GM23338 (cell line): ENCODE measurements at regions not wholly inside any gene's neighbourhood (a gene's known extent, or its start where the extent isn't known, plus 50 kb on each side); places are given as distances from the start of the nearest gene placed in this dataset.

Experiments
- ATAC-seq: fragments of 200-7000 bp; cut with Tn5 transposase; 3 replicates; pipeline ENCODE4 v1.9.1; 2020
- DNase-seq: peaks from one replicate; pipeline ENCODE4 v3.0.0-alpha.2; 2015; ENCODE audit warnings: low spot score
- H2AFZ ChIP-seq: fragments of 200-600 bp; sonication (generic); 2 replicates; pipeline ENCODE4 v1.8.0; 2016; ENCODE audit warnings: antibody characterized with exemption, mild to moderate bottlenecking, moderate library complexity
- H3F3A ChIP-seq: fragments of 200-600 bp; sonication (generic); replicated peaks from 2 replicates; pipeline ENCODE4 v1.8.0; 2017; ENCODE audit warnings: antibody characterized with exemption, mixed run types, low read depth
- H3K27ac ChIP-seq: fragments of 200-600 bp; sonication (generic); 2 replicates; pipeline ENCODE4 v1.6.1; 2016; ENCODE audit warnings: low read depth
- H3K27me3 ChIP-seq: fragments of 200-600 bp; sonication (generic); 2 replicates; pipeline ENCODE4 v1.8.0; 2016; ENCODE audit warnings: mild to moderate bottlenecking, mixed run types, moderate library complexity; ENCODE audit not compliant: insufficient read depth
- H3K36me3 ChIP-seq: fragments of 200-600 bp; sonication (generic); 2 replicates; pipeline ENCODE4 v1.8.0; 2016; ENCODE audit warnings: mild to moderate bottlenecking; ENCODE audit not compliant: insufficient read depth
- H3K4me1 ChIP-seq: fragments of 200-600 bp; sonication (generic); 2 replicates; pipeline ENCODE4 v1.8.0; 2016; ENCODE audit warnings: mild to moderate bottlenecking, moderate library complexity; ENCODE audit not compliant: insufficient read depth
- H3K4me2 ChIP-seq: fragments of 200-600 bp; sonication (generic); 2 replicates; pipeline ENCODE4 v1.7.1; 2017; ENCODE audit warnings: mixed run types
- H3K4me3 ChIP-seq: fragments of 200-600 bp; sonication (generic); 2 replicates; pipeline ENCODE4 v1.6.1; 2016; ENCODE audit warnings: mixed run types
- H3K79me2 ChIP-seq: fragments of 200-600 bp; sonication (generic); replicated peaks from 2 replicates; pipeline ENCODE4 v1.8.0; 2017; ENCODE audit warnings: mild to moderate bottlenecking; ENCODE audit not compliant: insufficient read depth
- H3K9me2 ChIP-seq: fragments of 200-600 bp; sonication (generic); 2 replicates; pipeline ENCODE4 v1.8.0; 2017; ENCODE audit not compliant: insufficient read depth
- H4K20me1 ChIP-seq: fragments of 200-600 bp; sonication (generic); replicated peaks from 2 replicates; pipeline ENCODE4 v1.8.0; 2017; ENCODE audit warnings: mild to moderate bottlenecking; ENCODE audit not compliant: insufficient read depth
- H3K27ac Mint-ChIP-seq: 2 replicates; pipeline ENCODE4 v1.8.0; 2020; ENCODE audit warnings: inconsistent platforms, mild to moderate bottlenecking, moderate library complexity, mixed read lengths
- H3K27me3 Mint-ChIP-seq: 3 replicates; pipeline ENCODE4 v1.8.0; 2022; ENCODE audit warnings: low read depth, mild to moderate bottlenecking, moderate library complexity, mixed read lengths, inconsistent platforms; ENCODE audit not compliant: insufficient read depth, poor library complexity
- H3K36me3 Mint-ChIP-seq: 3 replicates; pipeline ENCODE4 v1.8.0; 2021; ENCODE audit warnings: low read depth, mild to moderate bottlenecking, inconsistent platforms, moderate library complexity, mixed read lengths
- H3K4me1 Mint-ChIP-seq: 3 replicates; pipeline ENCODE4 v1.8.0; 2020; ENCODE audit warnings: mild to moderate bottlenecking, inconsistent platforms, mixed read lengths
- H3K4me3 Mint-ChIP-seq: 3 replicates; pipeline ENCODE4 v1.8.0; 2021; ENCODE audit warnings: moderate library complexity, mild to moderate bottlenecking, inconsistent platforms, mixed read lengths
- H3K9me3 Mint-ChIP-seq: 3 replicates; pipeline ENCODE4 v1.8.0; 2020; ENCODE audit warnings: moderate library complexity, mild to moderate bottlenecking, inconsistent platforms, mixed read lengths
- EZH2 ChIP-seq: fragments of 200-600 bp; sonication (generic); IDR thresholded peaks from one replicate; pipeline ENCODE4 v1.8.0; 2017; ENCODE audit warnings: antibody characterized with exemption, mild to moderate bottlenecking, low read depth; ENCODE audit not compliant: unreplicated experiment
- EZH2phosphoT487 ChIP-seq: fragments of 200-600 bp; sonication (generic); IDR thresholded peaks from one replicate; pipeline ENCODE4 v1.8.1; 2018; ENCODE audit warnings: antibody characterized with exemption; ENCODE audit not compliant: unreplicated experiment
- JUNB ChIP-seq: IDR thresholded peaks from one replicate; pipeline ENCODE4 v1.6.1; 2016; ENCODE audit warnings: antibody characterized with exemption; ENCODE audit not compliant: unreplicated experiment
- NANOG ChIP-seq: IDR thresholded peaks from 2 replicates; pipeline ENCODE4 v1.6.1; 2016; ENCODE audit warnings: antibody characterized with exemption, borderline replicate concordance
- POLR2AphosphoS5 ChIP-seq: IDR thresholded peaks from 2 replicates; pipeline ENCODE4 v1.6.1; 2016; ENCODE audit warnings: antibody characterized with exemption, low read depth
- STAT1 ChIP-seq: IDR thresholded peaks from one replicate; pipeline ENCODE4 v1.6.1; 2016; ENCODE audit warnings: antibody characterized with exemption; ENCODE audit not compliant: unreplicated experiment
- ZNF114 ChIP-seq: fragments of 250-450 bp; sonication (Bioruptor Pico); IDR thresholded peaks from 2 replicates; pipeline ENCODE4 v1.5.0; 2020; ENCODE audit warnings: mild to moderate bottlenecking, moderate library complexity
- ZNF331 ChIP-seq: fragments of 250-450 bp; sonication (Bioruptor Pico); IDR thresholded peaks from 2 replicates; pipeline ENCODE4 v1.5.0; 2020; ENCODE audit warnings: low read depth, mild to moderate bottlenecking, moderate library complexity
- TF ChIP-seq, protein P1 (sequence below): IDR thresholded peaks from one replicate; pipeline ENCODE4 v1.6.1; 2018; ENCODE audit warnings: antibody characterized with exemption; ENCODE audit not compliant: unreplicated experiment
- TF ChIP-seq, protein P2 (sequence below): fragments of 250-450 bp; sonication (Bioruptor Pico); IDR thresholded peaks from 2 replicates; pipeline ENCODE4 v1.5.0; 2020; ENCODE audit warnings: mild to moderate bottlenecking, moderate library complexity
- TF ChIP-seq, protein P3 (sequence below): IDR thresholded peaks from 2 replicates; pipeline ENCODE4 v1.6.1; 2016; ENCODE audit warnings: antibody characterized with exemption
- TF ChIP-seq, protein P4 (sequence below), 2 experiments: fragments of 200-600 bp in 1 of 2; sonication (generic) in 1 of 2; conservative IDR thresholded peaks; 2 replicates each; pipeline versions ENCODE4 v1.5.1 to v1.6.1; 2016 to 2017; ENCODE audit warnings: antibody characterized with exemption in 2 of 2, low read depth in 2 of 2, mild to moderate bottlenecking in 2 of 2, moderate library complexity in 1 of 2

DNA sequence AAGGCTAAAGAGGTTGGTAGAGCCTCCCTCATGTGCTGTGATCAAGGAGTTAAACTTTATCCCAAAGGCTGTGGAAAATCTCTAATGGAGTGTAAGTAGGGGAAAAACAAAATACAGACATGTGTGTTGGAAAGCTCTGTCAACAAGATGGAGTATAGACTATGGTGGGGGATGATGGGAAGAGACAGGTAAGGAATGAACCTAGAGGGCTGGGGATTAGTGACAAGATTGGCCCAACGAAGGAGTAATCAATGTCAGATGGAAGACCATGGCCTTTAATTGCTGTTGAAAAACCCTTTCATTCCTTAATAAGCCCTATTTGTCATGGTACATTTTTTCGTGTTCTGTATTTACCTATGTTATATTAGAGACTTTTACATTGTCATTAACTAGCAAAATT lies 278.6 kb downstream of the SQOR start (continued):
- TF ChIP-seq, protein P1, sequence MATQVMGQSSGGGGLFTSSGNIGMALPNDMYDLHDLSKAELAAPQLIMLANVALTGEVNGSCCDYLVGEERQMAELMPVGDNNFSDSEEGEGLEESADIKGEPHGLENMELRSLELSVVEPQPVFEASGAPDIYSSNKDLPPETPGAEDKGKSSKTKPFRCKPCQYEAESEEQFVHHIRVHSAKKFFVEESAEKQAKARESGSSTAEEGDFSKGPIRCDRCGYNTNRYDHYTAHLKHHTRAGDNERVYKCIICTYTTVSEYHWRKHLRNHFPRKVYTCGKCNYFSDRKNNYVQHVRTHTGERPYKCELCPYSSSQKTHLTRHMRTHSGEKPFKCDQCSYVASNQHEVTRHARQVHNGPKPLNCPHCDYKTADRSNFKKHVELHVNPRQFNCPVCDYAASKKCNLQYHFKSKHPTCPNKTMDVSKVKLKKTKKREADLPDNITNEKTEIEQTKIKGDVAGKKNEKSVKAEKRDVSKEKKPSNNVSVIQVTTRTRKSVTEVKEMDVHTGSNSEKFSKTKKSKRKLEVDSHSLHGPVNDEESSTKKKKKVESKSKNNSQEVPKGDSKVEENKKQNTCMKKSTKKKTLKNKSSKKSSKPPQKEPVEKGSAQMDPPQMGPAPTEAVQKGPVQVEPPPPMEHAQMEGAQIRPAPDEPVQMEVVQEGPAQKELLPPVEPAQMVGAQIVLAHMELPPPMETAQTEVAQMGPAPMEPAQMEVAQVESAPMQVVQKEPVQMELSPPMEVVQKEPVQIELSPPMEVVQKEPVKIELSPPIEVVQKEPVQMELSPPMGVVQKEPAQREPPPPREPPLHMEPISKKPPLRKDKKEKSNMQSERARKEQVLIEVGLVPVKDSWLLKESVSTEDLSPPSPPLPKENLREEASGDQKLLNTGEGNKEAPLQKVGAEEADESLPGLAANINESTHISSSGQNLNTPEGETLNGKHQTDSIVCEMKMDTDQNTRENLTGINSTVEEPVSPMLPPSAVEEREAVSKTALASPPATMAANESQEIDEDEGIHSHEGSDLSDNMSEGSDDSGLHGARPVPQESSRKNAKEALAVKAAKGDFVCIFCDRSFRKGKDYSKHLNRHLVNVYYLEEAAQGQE, result no peak
- TF ChIP-seq, protein P2, sequence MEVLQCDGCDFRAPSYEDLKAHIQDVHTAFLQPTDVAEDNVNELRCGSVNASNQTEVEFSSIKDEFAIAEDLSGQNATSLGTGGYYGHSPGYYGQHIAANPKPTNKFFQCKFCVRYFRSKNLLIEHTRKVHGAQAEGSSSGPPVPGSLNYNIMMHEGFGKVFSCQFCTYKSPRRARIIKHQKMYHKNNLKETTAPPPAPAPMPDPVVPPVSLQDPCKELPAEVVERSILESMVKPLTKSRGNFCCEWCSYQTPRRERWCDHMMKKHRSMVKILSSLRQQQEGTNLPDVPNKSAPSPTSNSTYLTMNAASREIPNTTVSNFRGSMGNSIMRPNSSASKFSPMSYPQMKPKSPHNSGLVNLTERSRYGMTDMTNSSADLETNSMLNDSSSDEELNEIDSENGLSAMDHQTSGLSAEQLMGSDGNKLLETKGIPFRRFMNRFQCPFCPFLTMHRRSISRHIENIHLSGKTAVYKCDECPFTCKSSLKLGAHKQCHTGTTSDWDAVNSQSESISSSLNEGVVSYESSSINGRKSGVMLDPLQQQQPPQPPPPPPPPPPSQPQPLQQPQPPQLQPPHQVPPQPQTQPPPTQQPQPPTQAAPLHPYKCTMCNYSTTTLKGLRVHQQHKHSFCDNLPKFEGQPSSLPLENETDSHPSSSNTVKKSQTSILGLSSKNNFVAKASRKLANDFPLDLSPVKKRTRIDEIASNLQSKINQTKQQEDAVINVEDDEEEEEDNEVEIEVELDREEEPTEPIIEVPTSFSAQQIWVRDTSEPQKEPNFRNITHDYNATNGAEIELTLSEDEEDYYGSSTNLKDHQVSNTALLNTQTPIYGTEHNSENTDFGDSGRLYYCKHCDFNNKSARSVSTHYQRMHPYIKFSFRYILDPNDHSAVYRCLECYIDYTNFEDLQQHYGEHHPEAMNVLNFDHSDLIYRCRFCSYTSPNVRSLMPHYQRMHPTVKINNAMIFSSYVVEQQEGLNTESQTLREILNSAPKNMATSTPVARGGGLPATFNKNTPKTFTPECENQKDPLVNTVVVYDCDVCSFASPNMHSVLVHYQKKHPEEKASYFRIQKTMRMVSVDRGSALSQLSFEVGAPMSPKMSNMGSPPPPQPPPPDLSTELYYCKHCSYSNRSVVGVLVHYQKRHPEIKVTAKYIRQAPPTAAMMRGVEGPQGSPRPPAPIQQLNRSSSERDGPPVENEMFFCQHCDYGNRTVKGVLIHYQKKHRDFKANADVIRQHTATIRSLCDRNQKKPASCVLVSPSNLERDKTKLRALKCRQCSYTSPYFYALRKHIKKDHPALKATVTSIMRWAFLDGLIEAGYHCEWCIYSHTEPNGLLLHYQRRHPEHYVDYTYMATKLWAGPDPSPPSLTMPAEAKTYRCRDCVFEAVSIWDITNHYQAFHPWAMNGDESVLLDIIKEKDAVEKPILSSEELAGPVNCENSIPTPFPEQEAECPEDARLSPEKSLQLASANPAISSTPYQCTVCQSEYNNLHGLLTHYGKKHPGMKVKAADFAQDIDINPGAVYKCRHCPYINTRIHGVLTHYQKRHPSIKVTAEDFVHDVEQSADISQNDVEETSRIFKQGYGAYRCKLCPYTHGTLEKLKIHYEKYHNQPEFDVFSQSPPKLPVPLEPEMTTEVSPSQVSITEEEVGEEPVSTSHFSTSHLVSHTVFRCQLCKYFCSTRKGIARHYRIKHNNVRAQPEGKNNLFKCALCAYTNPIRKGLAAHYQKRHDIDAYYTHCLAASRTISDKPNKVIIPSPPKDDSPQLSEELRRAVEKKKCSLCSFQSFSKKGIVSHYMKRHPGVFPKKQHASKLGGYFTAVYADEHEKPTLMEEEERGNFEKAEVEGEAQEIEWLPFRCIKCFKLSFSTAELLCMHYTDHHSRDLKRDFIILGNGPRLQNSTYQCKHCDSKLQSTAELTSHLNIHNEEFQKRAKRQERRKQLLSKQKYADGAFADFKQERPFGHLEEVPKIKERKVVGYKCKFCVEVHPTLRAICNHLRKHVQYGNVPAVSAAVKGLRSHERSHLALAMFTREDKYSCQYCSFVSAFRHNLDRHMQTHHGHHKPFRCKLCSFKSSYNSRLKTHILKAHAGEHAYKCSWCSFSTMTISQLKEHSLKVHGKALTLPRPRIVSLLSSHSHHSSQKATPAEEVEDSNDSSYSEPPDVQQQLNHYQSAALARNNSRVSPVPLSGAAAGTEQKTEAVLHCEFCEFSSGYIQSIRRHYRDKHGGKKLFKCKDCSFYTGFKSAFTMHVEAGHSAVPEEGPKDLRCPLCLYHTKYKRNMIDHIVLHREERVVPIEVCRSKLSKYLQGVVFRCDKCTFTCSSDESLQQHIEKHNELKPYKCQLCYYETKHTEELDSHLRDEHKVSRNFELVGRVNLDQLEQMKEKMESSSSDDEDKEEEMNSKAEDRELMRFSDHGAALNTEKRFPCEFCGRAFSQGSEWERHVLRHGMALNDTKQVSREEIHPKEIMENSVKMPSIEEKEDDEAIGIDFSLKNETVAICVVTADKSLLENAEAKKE, result no peak
- no peak for TF ChIP-seq ZNF331

DNA sequence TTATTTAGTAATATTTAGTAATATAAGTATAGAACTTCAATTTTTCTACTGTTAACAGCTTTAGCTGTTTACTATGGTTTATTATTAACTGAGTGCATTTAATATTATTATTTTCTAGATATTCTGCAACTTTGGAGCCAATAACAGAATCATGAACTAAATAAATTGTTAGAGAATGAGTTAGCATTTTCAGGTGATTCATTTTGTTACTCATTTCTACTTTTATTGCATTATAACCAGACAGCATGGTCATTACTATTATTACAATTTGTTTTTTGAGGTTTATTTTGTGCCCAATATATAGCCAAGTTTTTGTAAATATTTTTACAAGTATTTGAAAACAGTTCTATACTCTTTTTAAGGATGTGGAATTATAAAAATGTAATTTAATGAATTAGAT lies 279.6 kb downstream of the SQOR start:
- Histone ChIP-seq H3K4me2 (no peak overlapping the region), H3K4me1 (peaks cover 8% of the 10 kb centered on the region; the same call in 1 of the 2 replicates), H3K79me2 (no peaks in the 10 kb centered on the region), H3F3A (no peaks in the 10 kb centered on the region), H4K20me1 (no peaks in the 10 kb centered on the region), H3K27ac (no peak overlapping the region), H3K36me3 (no peaks in the 10 kb centered on the region), H3K27me3 (no peaks in the 10 kb centered on the region), H3K4me3 (no peak overlapping the region), H2AFZ (no peak overlapping the region), H3K9me2 (peaks cover 5% of the 10 kb centered on the region; the same call in 1 of the 2 replicates)
- H3K27me3 Mint-ChIP-seq, result peaks cover 3% of the 10 kb centered on the region
- no peaks in the 10 kb centered on the region for H3K4me1 Mint-ChIP-seq
- H3K36me3 Mint-ChIP-seq, result no peaks in the 10 kb centered on the region
- H3K9me3 Mint-ChIP-seq, result peaks cover 84% of the 10 kb centered on the region
- no peak for DNase-seq
- H3K4me3 Mint-ChIP-seq, result no peak overlapping the region
- ATAC-seq, result no peak
- H3K27ac Mint-ChIP-seq, result no peak overlapping the region
- TF ChIP-seq, protein P3, sequence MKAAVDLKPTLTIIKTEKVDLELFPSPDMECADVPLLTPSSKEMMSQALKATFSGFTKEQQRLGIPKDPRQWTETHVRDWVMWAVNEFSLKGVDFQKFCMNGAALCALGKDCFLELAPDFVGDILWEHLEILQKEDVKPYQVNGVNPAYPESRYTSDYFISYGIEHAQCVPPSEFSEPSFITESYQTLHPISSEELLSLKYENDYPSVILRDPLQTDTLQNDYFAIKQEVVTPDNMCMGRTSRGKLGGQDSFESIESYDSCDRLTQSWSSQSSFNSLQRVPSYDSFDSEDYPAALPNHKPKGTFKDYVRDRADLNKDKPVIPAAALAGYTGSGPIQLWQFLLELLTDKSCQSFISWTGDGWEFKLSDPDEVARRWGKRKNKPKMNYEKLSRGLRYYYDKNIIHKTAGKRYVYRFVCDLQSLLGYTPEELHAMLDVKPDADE, result no peak
- no peak for TF ChIP-seq ZNF331
- TF ChIP-seq EZH2, result no peak
- no peak for TF ChIP-seq NANOG
- no peak for TF ChIP-seq EZH2phosphoT487
- no peak for TF ChIP-seq STAT1
- TF ChIP-seq, protein P4, sequence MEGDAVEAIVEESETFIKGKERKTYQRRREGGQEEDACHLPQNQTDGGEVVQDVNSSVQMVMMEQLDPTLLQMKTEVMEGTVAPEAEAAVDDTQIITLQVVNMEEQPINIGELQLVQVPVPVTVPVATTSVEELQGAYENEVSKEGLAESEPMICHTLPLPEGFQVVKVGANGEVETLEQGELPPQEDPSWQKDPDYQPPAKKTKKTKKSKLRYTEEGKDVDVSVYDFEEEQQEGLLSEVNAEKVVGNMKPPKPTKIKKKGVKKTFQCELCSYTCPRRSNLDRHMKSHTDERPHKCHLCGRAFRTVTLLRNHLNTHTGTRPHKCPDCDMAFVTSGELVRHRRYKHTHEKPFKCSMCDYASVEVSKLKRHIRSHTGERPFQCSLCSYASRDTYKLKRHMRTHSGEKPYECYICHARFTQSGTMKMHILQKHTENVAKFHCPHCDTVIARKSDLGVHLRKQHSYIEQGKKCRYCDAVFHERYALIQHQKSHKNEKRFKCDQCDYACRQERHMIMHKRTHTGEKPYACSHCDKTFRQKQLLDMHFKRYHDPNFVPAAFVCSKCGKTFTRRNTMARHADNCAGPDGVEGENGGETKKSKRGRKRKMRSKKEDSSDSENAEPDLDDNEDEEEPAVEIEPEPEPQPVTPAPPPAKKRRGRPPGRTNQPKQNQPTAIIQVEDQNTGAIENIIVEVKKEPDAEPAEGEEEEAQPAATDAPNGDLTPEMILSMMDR (conservative IDR thresholded peaks at IDR 0.05; ENCODE audit: low read depth in 2 of 2), result no peak
- TF ChIP-seq POLR2AphosphoS5, result no peak
- TF ChIP-seq JUNB, result no peak
- no peak for TF ChIP-seq ZNF114 (CRISPR knock-in tag)
